GM12874 (cell line): ENCODE measurements at regions not wholly inside any gene's neighbourhood (a gene's known extent, or its start where the extent isn't known, plus 50 kb on each side); places are given as distances from the start of the nearest gene placed in this dataset.

Source experiments
- TF ChIP-seq, protein P1 (sequence below): IDR thresholded peaks from 2 replicates; pipeline ENCODE4 v1.5.1; 2011; ENCODE audit warnings: low read depth, mild to moderate bottlenecking, control low read depth, low read length, moderate library complexity; ENCODE audit not compliant: insufficient read depth

DNA sequence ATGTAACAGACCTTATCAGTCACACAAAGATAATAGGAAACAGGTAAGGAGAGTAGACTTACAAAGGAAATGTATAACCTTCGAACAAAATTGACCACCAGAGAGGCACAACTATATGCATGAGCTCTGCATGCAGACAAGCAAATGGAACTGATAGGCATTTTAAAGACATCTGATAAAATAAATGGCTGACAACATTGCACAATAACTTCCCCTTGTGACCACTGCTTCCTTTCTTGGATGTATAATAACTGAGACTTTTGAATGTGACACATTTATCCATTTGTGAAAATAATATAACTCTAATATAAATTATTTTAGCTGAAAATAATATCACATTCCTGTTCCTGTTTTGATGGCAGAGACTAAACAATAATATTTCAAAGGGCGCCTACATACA is 654.2 kb upstream of the STEAP1 start:
- TF ChIP-seq, protein P1, sequence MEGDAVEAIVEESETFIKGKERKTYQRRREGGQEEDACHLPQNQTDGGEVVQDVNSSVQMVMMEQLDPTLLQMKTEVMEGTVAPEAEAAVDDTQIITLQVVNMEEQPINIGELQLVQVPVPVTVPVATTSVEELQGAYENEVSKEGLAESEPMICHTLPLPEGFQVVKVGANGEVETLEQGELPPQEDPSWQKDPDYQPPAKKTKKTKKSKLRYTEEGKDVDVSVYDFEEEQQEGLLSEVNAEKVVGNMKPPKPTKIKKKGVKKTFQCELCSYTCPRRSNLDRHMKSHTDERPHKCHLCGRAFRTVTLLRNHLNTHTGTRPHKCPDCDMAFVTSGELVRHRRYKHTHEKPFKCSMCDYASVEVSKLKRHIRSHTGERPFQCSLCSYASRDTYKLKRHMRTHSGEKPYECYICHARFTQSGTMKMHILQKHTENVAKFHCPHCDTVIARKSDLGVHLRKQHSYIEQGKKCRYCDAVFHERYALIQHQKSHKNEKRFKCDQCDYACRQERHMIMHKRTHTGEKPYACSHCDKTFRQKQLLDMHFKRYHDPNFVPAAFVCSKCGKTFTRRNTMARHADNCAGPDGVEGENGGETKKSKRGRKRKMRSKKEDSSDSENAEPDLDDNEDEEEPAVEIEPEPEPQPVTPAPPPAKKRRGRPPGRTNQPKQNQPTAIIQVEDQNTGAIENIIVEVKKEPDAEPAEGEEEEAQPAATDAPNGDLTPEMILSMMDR = no peak

DNA sequence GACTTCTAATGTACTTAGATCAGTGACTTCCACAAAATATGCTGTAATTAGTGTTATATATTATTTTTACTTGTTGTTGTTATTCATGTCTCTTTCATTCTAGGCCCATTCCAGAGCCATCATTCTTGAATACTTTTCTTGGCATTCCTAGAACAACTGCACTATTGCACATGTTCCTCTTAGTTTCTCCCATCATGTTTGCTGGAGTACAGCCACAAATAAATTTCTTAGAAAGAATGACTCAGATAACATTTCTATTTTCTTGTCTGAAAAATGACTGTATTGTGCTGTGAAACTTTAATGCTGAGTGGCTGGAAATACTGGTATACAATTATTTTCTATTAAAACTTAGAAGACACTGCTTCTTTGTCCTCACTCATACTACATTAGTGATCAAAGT is 651.0 kb upstream of the STEAP1 start:
- TF ChIP-seq, protein P1 = no peak

DNA sequence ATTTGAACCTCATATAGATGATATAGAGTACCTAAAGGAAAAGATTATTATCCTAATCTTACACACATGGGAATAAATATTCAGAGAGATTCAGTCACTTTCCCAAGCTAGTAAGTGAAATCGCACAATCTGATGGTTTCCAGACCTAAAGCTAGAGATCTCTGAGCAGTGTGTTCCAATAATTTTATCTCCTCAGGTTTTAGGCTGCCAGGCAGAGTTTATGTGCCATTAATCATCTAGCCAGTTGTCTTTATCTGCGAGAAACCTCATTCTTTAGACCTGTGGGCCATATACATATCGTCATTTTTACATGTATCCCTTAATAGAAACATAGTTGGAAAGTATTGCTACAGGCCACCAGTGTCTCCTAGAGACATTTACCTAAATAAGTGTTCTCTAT is 647.2 kb upstream of the STEAP1 start:
- TF ChIP-seq, protein P1 = no peak

DNA sequence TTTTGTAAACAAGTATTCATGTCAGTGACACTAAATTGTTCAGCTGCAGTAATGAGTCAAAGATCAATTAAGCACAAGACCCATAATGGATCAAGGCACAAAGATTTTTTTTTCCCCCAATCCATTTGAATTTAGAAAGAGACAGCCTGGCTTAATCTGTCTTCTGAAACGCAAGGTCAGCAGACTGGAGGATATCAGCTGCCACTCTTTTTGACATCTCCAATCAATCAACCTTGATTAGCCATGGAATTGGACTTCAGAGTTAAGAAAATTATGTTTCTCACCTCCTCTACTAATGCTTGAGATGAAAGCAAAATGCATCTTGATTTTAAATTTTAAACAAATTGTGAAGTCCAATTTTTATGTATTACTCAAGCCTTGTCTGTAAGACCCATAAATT is 642.4 kb upstream of the STEAP1 start:
- TF ChIP-seq, protein P1 = no peak

DNA sequence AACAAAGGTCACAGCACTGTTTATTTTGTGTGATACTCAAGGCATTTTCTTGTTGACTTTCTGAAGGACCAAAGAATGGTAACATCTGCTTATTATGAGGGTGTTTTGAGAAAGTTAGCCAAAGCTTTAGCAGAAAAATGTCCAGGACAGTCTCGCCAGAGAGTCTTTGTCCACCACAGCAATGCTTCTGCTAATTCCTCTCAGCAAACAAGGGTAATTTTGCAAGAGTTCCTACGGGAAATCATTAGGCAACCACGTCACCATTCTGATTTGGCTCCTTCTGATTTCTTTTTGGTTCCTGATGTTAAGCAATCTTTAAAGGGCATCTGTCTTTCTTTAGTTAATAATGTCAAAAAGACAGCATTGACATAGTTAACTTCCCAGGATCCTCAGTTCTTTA is 639.3 kb upstream of the STEAP1 start:
- TF ChIP-seq, protein P1 = no peak

DNA sequence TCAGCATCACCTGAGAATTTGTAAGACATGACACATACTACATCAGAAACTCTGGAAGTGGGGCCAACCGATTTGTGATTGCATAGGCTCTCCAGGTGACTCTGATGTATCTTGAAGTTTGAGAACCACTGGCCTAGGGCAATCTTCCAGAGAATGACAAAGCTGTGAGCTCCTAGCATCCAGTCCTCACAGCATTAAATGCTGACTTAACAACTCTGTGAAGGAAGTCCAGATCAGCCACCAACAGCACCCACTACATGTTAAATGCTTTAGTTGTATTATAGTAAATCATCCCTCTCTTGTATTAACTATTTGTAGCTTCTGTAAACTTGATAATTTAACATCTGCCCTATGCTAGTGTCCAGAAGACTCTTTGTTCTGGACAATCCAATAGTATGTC is 636.5 kb upstream of the STEAP1 start:
- TF ChIP-seq, protein P1 = no peak

DNA sequence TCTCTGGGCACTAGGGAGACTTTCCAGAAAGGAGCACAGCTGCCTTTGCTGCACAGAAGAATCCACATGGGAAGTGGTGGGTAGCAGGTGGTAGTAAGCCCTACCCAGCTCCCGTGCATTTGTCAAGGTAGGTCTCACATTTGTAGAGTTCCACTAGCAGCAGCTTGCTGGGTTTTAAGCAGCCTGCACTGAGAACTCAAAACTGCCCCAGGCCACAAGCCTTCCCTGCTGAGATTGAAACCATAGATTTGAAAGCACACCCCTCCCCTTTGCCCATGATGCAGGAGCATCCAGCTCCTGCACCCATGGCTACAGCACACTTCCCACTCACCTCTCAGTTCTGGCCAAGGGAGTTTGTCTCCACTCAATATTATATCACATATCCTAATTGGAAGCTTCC is 604.5 kb upstream of the STEAP1 start:
- TF ChIP-seq, protein P1 = no peak

DNA sequence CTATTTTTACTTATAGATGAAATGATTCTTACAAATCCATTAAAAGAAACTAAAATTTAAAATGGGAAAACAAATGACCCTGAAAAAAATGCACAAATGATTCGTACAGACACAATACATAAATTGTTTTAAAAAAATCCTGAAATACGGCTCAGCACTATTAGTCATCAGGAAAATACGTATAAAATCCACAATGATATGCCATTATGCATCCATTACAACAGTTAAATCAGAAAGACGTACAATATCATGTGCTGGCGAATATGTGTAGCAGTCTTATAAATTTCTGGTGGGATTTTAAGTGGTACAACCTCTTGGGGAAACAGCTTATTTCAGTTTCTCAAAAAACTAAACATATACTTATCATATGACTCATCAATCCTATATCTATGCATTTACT is 600.1 kb upstream of the STEAP1 start:
- TF ChIP-seq, protein P1 = no peak
